ENCODE measurements at regions not wholly inside any gene's neighbourhood (a gene's known extent, or its start where the extent isn't known, plus 50 kb on each side); places are given as distances from the start of the nearest gene placed in this dataset.

- Histone ChIP-seq H4K5ac (ENCODE audit: low read depth, low read length) (no peak overlapping the region), H3K79me1 (ENCODE audit: low read depth in 1 of 2, low read length in 2 of 2) (no peaks in the 10 kb centered on the region), H3K9me3 (ENCODE audit: control insufficient read depth, insufficient read depth, low read length) (no peaks in the 10 kb centered on the region), H3K4me3 (ENCODE audit: insufficient read depth, low read depth, low read length) (no peak overlapping the region), H3K36me3 (ENCODE audit: control insufficient read depth, insufficient read depth, low read length) (no peaks in the 10 kb centered on the region), H3K27me3 (ENCODE audit: control insufficient read depth, insufficient read depth, low read length) (no peaks in the 10 kb centered on the region; the same call in 1 of the 2 replicates), H3K23ac (ENCODE audit: low read depth, low read length) (no peak overlapping the region), H3K9ac (ENCODE audit: low read depth, low read length) (no peak overlapping the region), H3K4ac (ENCODE audit: low read depth, low read length) (no peak overlapping the region), H4K91ac (ENCODE audit: insufficient read depth, low read depth, low read length) (no peak overlapping the region), H2BK15ac (ENCODE audit: low read depth, low read length) (no peak overlapping the region), H2BK120ac (ENCODE audit: low read depth, low read length) (no peak overlapping the region), H4K20me1 (ENCODE audit: insufficient read depth, low read length) (no peaks in the 10 kb centered on the region), H3K4me1 (ENCODE audit: control insufficient read depth, insufficient read depth, low read length) (no peaks in the 10 kb centered on the region), H2BK5ac (ENCODE audit: low read depth, low read length, poor library complexity, severe bottlenecking) (no peak overlapping the region), H3K14ac (replicated peaks; ENCODE audit: low read depth, low read length) (no peak overlapping the region), H3K56ac (ENCODE audit: extremely low read depth, insufficient read depth, low read length) (no peak overlapping the region), H3K9me1 (ENCODE audit: insufficient read depth, low read length) (no peaks in the 10 kb centered on the region), H2AK5ac (ENCODE audit: low read depth, low read length) (no peak overlapping the region), H3K27ac (ENCODE audit: insufficient read depth, low read length) (no peak overlapping the region), H3K4me2 (ENCODE audit: low read depth, low read length) (no peak overlapping the region), H3K18ac (ENCODE audit: low read depth, low read length) (no peak overlapping the region), H4K8ac (ENCODE audit: low read depth in 2 of 2, low read length in 2 of 2) (no peak overlapping the region), H2AK9ac (replicated peaks; ENCODE audit: low read depth, low read length, poor library complexity) (no peak overlapping the region), H2BK20ac (ENCODE audit: low read depth, low read length) (no peak overlapping the region), H2AFZ (replicated peaks; ENCODE audit: low read length, poor library complexity) (no peak overlapping the region)
- dilution Hi-C loops (cut with HindIII; ENCODE audit: low sequenced_read_pairs, unreplicated experiment) (no loop called here), intact Hi-C loops (cut with micrococcal nuclease) (no loop called here), in situ Hi-C loops (cut with MboI; ENCODE audit: low sequenced_read_pairs) (no loop called here)
- ChIA-PET POLR2A (ENCODE audit: unreplicated experiment) (no interaction called here), CTCF (no interaction called here)
- ATAC-seq (ENCODE audit: low read depth) (no peak), DNase-seq (no peak)
- WGBS, 2 experiments (ENCODE audit: extremely low coverage in 2 of 2, insufficient read length in 1 of 2), result no CpG with 5 or more reads among the region's 6 CpGs
- TF ChIP-seq ELK1 (IDR thresholded peaks at IDR 0.05; ENCODE audit: borderline replicate concordance, low read depth, low read length), result no peak
- no peak for TF ChIP-seq MAFK (IDR thresholded peaks at IDR 0.05; ENCODE audit: low read depth, low read length)
- no peak for TF ChIP-seq USF2 (IDR thresholded peaks at IDR 0.05; ENCODE audit: low read depth, low read length)
- no peak for TF ChIP-seq NFE2L2 (IDR thresholded peaks at IDR 0.05; ENCODE audit: low read depth, low read length)
- no peak for TF ChIP-seq MXI1 (IDR thresholded peaks at IDR 0.05; ENCODE audit: borderline replicate concordance, low read depth, low read length)
- TF ChIP-seq SMC3 (IDR thresholded peaks at IDR 0.05; ENCODE audit: low read depth, low read length), result no peak
- TF ChIP-seq RFX5 (IDR thresholded peaks at IDR 0.05; ENCODE audit: low read depth, low read length), result no peak
- no peak for TF ChIP-seq FOS (IDR thresholded peaks at IDR 0.05; ENCODE audit: low read depth, low read length)
- no peak for TF ChIP-seq MAZ (IDR thresholded peaks at IDR 0.05; ENCODE audit: borderline replicate concordance, low read depth, low read length)
- no peak for TF ChIP-seq BHLHE40 (IDR thresholded peaks at IDR 0.05; ENCODE audit: low read depth, low read length)
- no peak for TF ChIP-seq RCOR1 (IDR thresholded peaks at IDR 0.05; ENCODE audit: insufficient replicate concordance, low read length)
- TF ChIP-seq CHD1 (IDR thresholded peaks at IDR 0.05; ENCODE audit: low read depth, low read length), result no peak
- TF ChIP-seq CEBPB (IDR thresholded peaks at IDR 0.05; ENCODE audit: low read depth, low read length), result no peak
- TF ChIP-seq RAD21 (IDR thresholded peaks at IDR 0.05; ENCODE audit: low read length), result no peak
- TF ChIP-seq POLR2A (IDR thresholded peaks at IDR 0.05; ENCODE audit: low read depth, low read length), result no peak
- no peak for TF ChIP-seq CTCF (conservative IDR thresholded peaks at IDR 0.05; ENCODE audit: low read depth, low read length)
- no TSS peak for BruUV-seq (replicated peaks)
Measured at GRCh38 chr6:19663479-19663878, 173.7 kb upstream of the ID4 start.

All from IMR-90 (cell line).